Left renal pelvis (tissue), 4 donors: ENCODE measurements at regions not wholly inside any gene's neighbourhood (a gene's known extent, or its start where the extent isn't known, plus 50 kb on each side); places are given as distances from the start of the nearest gene placed in this dataset.
"Not testable (repeated sequence)": the region's sequence is repeated elsewhere in the genome, so short reads cannot be mapped to it uniquely, and the experiment has no call there.

Experiments
- DNase-seq, 4 donors: peaks; one replicate each; pipeline ENCODE4 v3.0.0-alpha.2; 2013; ENCODE audit warnings: low read depth in 4 of 4, low spot score in 3 of 4

- no peak for DNase-seq
Measured at GRCh38 chr1:38210021-38210894, 163.7 kb upstream of the POU3F1 start.

GRCh38 chr1:38208716-38209632 lies 162.4 kb upstream of the POU3F1 start:
- no peak for DNase-seq

- no peak for DNase-seq
Measured at GRCh38 chr1:38207906-38208305, 161.3 kb upstream of the POU3F1 start.

- DNase-seq, result no peak
Measured at GRCh38 chr1:38207275-38207674, 160.7 kb upstream of the POU3F1 start.

- DNase-seq, result no peak
Measured at GRCh38 chr1:38204698-38205097, 158.1 kb upstream of the POU3F1 start.

GRCh38 chr1:38203441-38203840 lies 156.8 kb upstream of the POU3F1 start:
- no peak for DNase-seq

- DNase-seq, result no peak
Measured at GRCh38 chr1:38201431-38201830, 154.8 kb upstream of the POU3F1 start.

- no peak for DNase-seq
Measured at GRCh38 chr1:38198621-38199020, 152.0 kb upstream of the POU3F1 start.

GRCh38 chr1:38198099-38198498 lies 151.5 kb upstream of the POU3F1 start:
- DNase-seq, result no peak

- no peak for DNase-seq
Measured at GRCh38 chr1:38197312-38198061, 150.9 kb upstream of the POU3F1 start.

GRCh38 chr1:38194472-38194871 lies 147.9 kb upstream of the POU3F1 start:
- no peak for DNase-seq

- no peak for DNase-seq
Measured at GRCh38 chr1:38193040-38193439, 146.4 kb upstream of the POU3F1 start.

GRCh38 chr1:38191461-38191860 lies 144.9 kb upstream of the POU3F1 start:
- DNase-seq, result peak in 3 of 4 donors; percentile 67 to 73 (median 68)

- no peak for DNase-seq
Measured at GRCh38 chr1:38190983-38191382, 144.4 kb upstream of the POU3F1 start.

- DNase-seq, result no peak
Measured at GRCh38 chr1:38187552-38187951, 141.0 kb upstream of the POU3F1 start.

- DNase-seq, result no peak
Measured at GRCh38 chr1:38186566-38186965, 140.0 kb upstream of the POU3F1 start.

GRCh38 chr1:38185913-38186312 lies 139.3 kb upstream of the POU3F1 start:
- DNase-seq, result no peak

GRCh38 chr1:38183747-38184146 lies 137.2 kb upstream of the POU3F1 start:
- no peak for DNase-seq

GRCh38 chr1:38183096-38183495 lies 136.5 kb upstream of the POU3F1 start:
- DNase-seq, result no peak

GRCh38 chr1:38180388-38180787 lies 133.8 kb upstream of the POU3F1 start:
- DNase-seq, result not testable (repeated sequence)

GRCh38 chr1:38179483-38179882 lies 132.9 kb upstream of the POU3F1 start:
- DNase-seq, result no peak
